HCT116 (cell line): ENCODE measurements at regions not wholly inside any gene's neighbourhood (a gene's known extent, or its start where the extent isn't known, plus 50 kb on each side); places are given as distances from the start of the nearest gene placed in this dataset.

Source experiments
- ATAC-seq: fragments of 200-7000 bp; cut with Tn5 transposase; 2 replicates; pipeline ENCODE4 v1.9.1; 2020; ENCODE audit warnings: mild to moderate bottlenecking, moderate library complexity
- BruUV-seq: library from RNA; stranded (reverse); fragments of 400-500 nt; replicated peaks from 2 replicates; lab custom pipeline; 2021; lab: Mats Ljungman, UMichigan
- CTCF ChIA-PET: fragments of 300-600 bp; sonication (Branson Sonifier 250); formaldehyde crosslinking; loops from one replicate; lab custom pipeline; 2021; ENCODE audit warnings: antibody characterized with exemption; lab: Charles Lee
- POLR2A ChIA-PET: fragments of 300-600, 350-600 bp; sonication (Branson Sonifier 250); formaldehyde crosslinking; loops from one replicate; lab custom pipeline; 2021; ENCODE audit warnings: antibody characterized with exemption; lab: Charles Lee
- RAD21 ChIA-PET, 2 experiments: fragments of 300-600 bp; sonication (Branson Sonifier 250); formaldehyde crosslinking; loops; one replicate each; lab custom pipeline; 2023; ENCODE audit warnings: low total read pairs in 2 of 2; ENCODE audit not compliant: uncharacterized antibody in 2 of 2, unreplicated experiment in 2 of 2, low non-redundant PET in 1 of 2; lab: Charles Lee
- DNase-seq: peaks from one replicate; pipeline ENCODE4 v3.0.0-alpha.2; 2010; ENCODE audit warnings: low read depth, low spot score
- H2AFZ ChIP-seq: fragments of 200-600 bp; shearing (Covaris generic), sonication (generic); 2 replicates; pipeline ENCODE4 v1.6.1; 2017; ENCODE audit warnings: low read depth, mixed run types, mixed read lengths, antibody characterized with exemption, low read length; ENCODE audit not compliant: poor library complexity, severe bottlenecking
- H3K27ac ChIP-seq: 2 replicates; pipeline ENCODE4 v1.5.1; 2012; ENCODE audit warnings: low read depth, low read length
- H3K27me3 ChIP-seq: fragments of 200-600 bp; sonication (generic); 2 replicates; pipeline ENCODE4 v1.6.1; 2016; ENCODE audit warnings: mixed run types, low read length, mixed read lengths; ENCODE audit not compliant: insufficient read depth
- H3K36me3 ChIP-seq, 2 experiments: fragments of 200-500 bp in 1 of 2; fragments of 200-600 bp in 1 of 2; sonication (Bioruptor generic) in 1 of 2; sonication (generic) in 1 of 2; 2 replicates each; pipeline versions ENCODE4 v1.5.1 to v1.6.1; 2014 to 2016; ENCODE audit warnings: low read length in 2 of 2, inconsistent platforms in 1 of 2, mixed read lengths in 1 of 2, mixed run types in 1 of 2; ENCODE audit not compliant: insufficient read depth in 2 of 2, control insufficient read depth in 1 of 2
- H3K4me1 ChIP-seq, 2 experiments: fragments of 200-600 bp in 1 of 2; sonication (generic) in 1 of 2; 2 replicates each; pipeline versions ENCODE4 v1.5.1 to v1.6.1; 2012 to 2017; ENCODE audit warnings: low read length in 2 of 2, inconsistent platforms in 1 of 2, mild to moderate bottlenecking in 1 of 2, mixed read lengths in 1 of 2, mixed run types in 1 of 2, moderate library complexity in 1 of 2; ENCODE audit not compliant: insufficient read depth in 2 of 2, control insufficient read depth in 1 of 2
- H3K4me2 ChIP-seq: fragments of 200-600 bp; sonication (generic); 2 replicates; pipeline ENCODE4 v1.6.1; 2017; ENCODE audit warnings: mixed run types, low read length, mixed read lengths
- H3K4me3 ChIP-seq, 2 experiments: fragments of 200-600 bp in 1 of 2; sonication (generic) in 1 of 2; replicated peaks in 1 of 2; 2 replicates each; pipeline ENCODE4 v1.5.1; 2011 to 2016; ENCODE audit warnings: low read length in 2 of 2, control low read depth in 1 of 2, low read depth in 1 of 2, mild to moderate bottlenecking in 1 of 2, mixed read lengths in 1 of 2, mixed run types in 1 of 2
- H3K79me2 ChIP-seq: fragments of 200-600 bp; sonication (generic); 2 replicates; pipeline ENCODE4 v1.6.1; 2017; ENCODE audit warnings: mild to moderate bottlenecking, mixed run types, low read length, moderate library complexity, mixed read lengths; ENCODE audit not compliant: insufficient read depth
- H3K9ac ChIP-seq: fragments of 200-600 bp; sonication (generic); 2 replicates; pipeline ENCODE4 v1.6.1; 2016; ENCODE audit warnings: low read length, mixed read lengths
- H3K9me2 ChIP-seq: fragments of 200-600 bp; sonication (generic), shearing (Covaris generic); 2 replicates; pipeline ENCODE4 v1.6.1; 2017; ENCODE audit warnings: mixed run types, mild to moderate bottlenecking, moderate library complexity; ENCODE audit not compliant: insufficient read depth
- H3K9me3 ChIP-seq, 2 experiments: fragments of 200-500 bp in 1 of 2; fragments of 200-600 bp in 1 of 2; sonication (Bioruptor generic) in 1 of 2; sonication (generic) in 1 of 2; 2 replicates each; pipeline ENCODE4 v1.6.1; 2014 to 2017; ENCODE audit warnings: low read length in 2 of 2, mixed read lengths in 2 of 2, inconsistent platforms in 1 of 2, low read depth in 1 of 2, mild to moderate bottlenecking in 1 of 2, mixed run types in 1 of 2, moderate library complexity in 1 of 2; ENCODE audit not compliant: control insufficient read depth in 1 of 2, insufficient read depth in 1 of 2
- H4K20me1 ChIP-seq: fragments of 200-600 bp; sonication (generic), shearing (Covaris generic); 2 replicates; pipeline ENCODE4 v1.6.1; 2017; ENCODE audit warnings: mixed run types, mild to moderate bottlenecking, moderate library complexity; ENCODE audit not compliant: insufficient read depth
- CBX3 ChIP-seq: IDR thresholded peaks from 2 replicates; pipeline ENCODE4 v1.6.1; 2012; ENCODE audit warnings: low read depth
- CTCF ChIP-seq, 3 experiments: fragments of 200-600 bp in 1 of 3; sonication (generic) in 1 of 3; IDR thresholded peaks in 2 of 3; conservative IDR thresholded peaks in 1 of 3; 2 replicates each; pipeline ENCODE4 v1.5.1; 2012 to 2017; ENCODE audit warnings: low read depth in 2 of 3, low read length in 2 of 3, antibody characterized with exemption in 1 of 3, borderline replicate concordance in 1 of 3, control low read depth in 1 of 3, mild to moderate bottlenecking in 1 of 3, mixed read lengths in 1 of 3, mixed run types in 1 of 3, moderate library complexity in 1 of 3; ENCODE audit not compliant: insufficient read depth in 1 of 3
- EZH2 ChIP-seq: fragments of 200-600 bp; sonication (generic); IDR thresholded peaks from 2 replicates; pipeline ENCODE4 v1.6.1; 2017; ENCODE audit warnings: antibody characterized with exemption, mixed run types
- EZH2phosphoT487 ChIP-seq: fragments of 200-600 bp; IDR thresholded peaks from 2 replicates; pipeline ENCODE4 v1.6.1; 2018; ENCODE audit warnings: antibody characterized with exemption, borderline replicate concordance
- FOSL1 ChIP-seq: IDR thresholded peaks from 2 replicates; pipeline ENCODE4 v1.6.1; 2012; ENCODE audit warnings: low read depth
- JUND ChIP-seq: IDR thresholded peaks from 2 replicates; pipeline ENCODE4 v1.6.1; 2012
- RAD21 ChIP-seq: IDR thresholded peaks from 2 replicates; pipeline ENCODE4 v1.6.1; 2012; ENCODE audit warnings: low read depth, mild to moderate bottlenecking
- SIN3A ChIP-seq: IDR thresholded peaks from 2 replicates; pipeline ENCODE4 v1.6.1; 2012; ENCODE audit warnings: low read depth
- ZFX ChIP-seq: fragments of 450-650 bp; IDR thresholded peaks from 2 replicates; pipeline ENCODE4 v1.6.1; 2017
- intact Hi-C: fragments of 100-400 bp; cut with micrococcal nuclease; formaldehyde crosslinking; loops from 2 replicates; pipeline ENCODE4 v1.10.0; 2022
- TF ChIP-seq, protein P1 (sequence below): IDR thresholded peaks from 2 replicates; pipeline ENCODE4 v1.6.1; 2012

GRCh38 chr13:40471076-40471475 is 195.4 kb downstream of the FOXO1 start:
- POLR2A ChIA-PET, result no interaction called here
- no peak for TF ChIP-seq FOSL1
- no peak for TF ChIP-seq EZH2phosphoT487
- intact Hi-C loops, result no loop called here

DNA sequence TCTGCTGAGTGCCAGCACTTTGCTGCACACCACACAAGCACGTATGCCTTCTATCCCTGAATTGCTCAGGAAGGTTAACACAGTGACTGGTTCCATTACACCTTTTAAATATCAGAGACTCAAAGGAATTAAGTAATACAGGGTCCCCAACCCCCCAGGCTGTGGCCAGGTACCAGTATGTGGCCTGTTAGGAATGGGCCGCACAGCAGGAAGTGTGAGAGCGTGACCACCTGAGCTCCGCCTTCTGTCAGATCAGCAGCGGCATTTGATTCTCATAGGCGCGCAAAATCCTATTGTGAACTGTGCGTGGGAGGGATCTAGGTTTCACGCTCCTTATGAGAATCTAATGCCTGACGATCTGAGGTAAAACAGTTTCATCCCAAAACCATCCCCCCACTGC is 194.5 kb downstream of the FOXO1 start:
- no peak for TF ChIP-seq CBX3
- no peak for TF ChIP-seq ZFX
- TF ChIP-seq, protein P1, sequence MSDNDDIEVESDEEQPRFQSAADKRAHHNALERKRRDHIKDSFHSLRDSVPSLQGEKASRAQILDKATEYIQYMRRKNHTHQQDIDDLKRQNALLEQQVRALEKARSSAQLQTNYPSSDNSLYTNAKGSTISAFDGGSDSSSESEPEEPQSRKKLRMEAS, result no peak
- TF ChIP-seq CTCF (IDR thresholded peaks at IDR 0.05 in 2 of 3, conservative IDR thresholded peaks at IDR 0.05 in 1 of 3; ENCODE audit: borderline replicate concordance in 1 of 3, insufficient read depth in 1 of 3, low read depth in 2 of 3, low read length in 2 of 3), result no peak
- TF ChIP-seq RAD21, result no peak
- TF ChIP-seq JUND, result no peak
- TF ChIP-seq EZH2, result no peak
- no peak for TF ChIP-seq SIN3A
- BruUV-seq, result no TSS peak
- intact Hi-C loops, result no loop called here

More at GRCh38 chr13:40471076-40471475, 195.4 kb downstream of the FOXO1 start:
- no peaks in the 10 kb centered on the region for H4K20me1 ChIP-seq
- H3K9me2 ChIP-seq, result no peaks in the 10 kb centered on the region; the same call in 1 of the 2 replicates
- ATAC-seq (no peak), DNase-seq (no peak)
- H3K9me3 ChIP-seq, result no peaks in the 10 kb centered on the region
- no peak overlapping the region for H3K9ac ChIP-seq
- no peak overlapping the region for H3K4me3 ChIP-seq
- H3K4me1 ChIP-seq, result no peaks in the 10 kb centered on the region
- no peak overlapping the region for H2AFZ ChIP-seq
- no peaks in the 10 kb centered on the region for H3K27me3 ChIP-seq
- CTCF ChIA-PET, result no interaction called here
- BruUV-seq, result no TSS peak
- H3K4me2 ChIP-seq, result no peak overlapping the region
- RAD21 ChIA-PET, result no interaction called here
- H3K79me2 ChIP-seq, result no peaks in the 10 kb centered on the region
- H3K36me3 ChIP-seq, result no peaks in the 10 kb centered on the region
- no peak overlapping the region for H3K27ac ChIP-seq

More for the DNA sequence above, 194.5 kb downstream of the FOXO1 start:
- no peaks in the 10 kb centered on the region for H3K36me3 ChIP-seq
- H3K4me2 ChIP-seq, result no peak overlapping the region
- no peaks in the 10 kb centered on the region for H3K9me3 ChIP-seq
- H4K20me1 ChIP-seq, result no peaks in the 10 kb centered on the region
- ChIA-PET POLR2A (no interaction called here), RAD21 (no interaction called here), CTCF (no interaction called here)
- no peaks in the 10 kb centered on the region; the same call in 1 of the 2 replicates for H3K9me2 ChIP-seq
- no peaks in the 10 kb centered on the region for H3K27me3 ChIP-seq
- H3K4me3 ChIP-seq, result no peak overlapping the region
- H3K9ac ChIP-seq, result no peak overlapping the region
- ATAC-seq (no peak), DNase-seq (no peak)
- H3K4me1 ChIP-seq, result no peaks in the 10 kb centered on the region
- no peak overlapping the region for H3K27ac ChIP-seq
- H2AFZ ChIP-seq, result no peak overlapping the region
- H3K79me2 ChIP-seq, result no peaks in the 10 kb centered on the region
